NB4 (cell line): ENCODE measurements at regions not wholly inside any gene's neighbourhood (a gene's known extent, or its start where the extent isn't known, plus 50 kb on each side); places are given as distances from the start of the nearest gene placed in this dataset.

Experiments used
- MYC ChIP-seq: IDR thresholded peaks from 2 replicates; pipeline ENCODE4 v1.6.1; 2011; ENCODE audit warnings: low read depth, low read length
- TF ChIP-seq, protein P1 (sequence below): IDR thresholded peaks from one replicate; pipeline ENCODE4 v1.5.1; 2012; ENCODE audit warnings: low read depth, low read length

- TF ChIP-seq, protein P1, sequence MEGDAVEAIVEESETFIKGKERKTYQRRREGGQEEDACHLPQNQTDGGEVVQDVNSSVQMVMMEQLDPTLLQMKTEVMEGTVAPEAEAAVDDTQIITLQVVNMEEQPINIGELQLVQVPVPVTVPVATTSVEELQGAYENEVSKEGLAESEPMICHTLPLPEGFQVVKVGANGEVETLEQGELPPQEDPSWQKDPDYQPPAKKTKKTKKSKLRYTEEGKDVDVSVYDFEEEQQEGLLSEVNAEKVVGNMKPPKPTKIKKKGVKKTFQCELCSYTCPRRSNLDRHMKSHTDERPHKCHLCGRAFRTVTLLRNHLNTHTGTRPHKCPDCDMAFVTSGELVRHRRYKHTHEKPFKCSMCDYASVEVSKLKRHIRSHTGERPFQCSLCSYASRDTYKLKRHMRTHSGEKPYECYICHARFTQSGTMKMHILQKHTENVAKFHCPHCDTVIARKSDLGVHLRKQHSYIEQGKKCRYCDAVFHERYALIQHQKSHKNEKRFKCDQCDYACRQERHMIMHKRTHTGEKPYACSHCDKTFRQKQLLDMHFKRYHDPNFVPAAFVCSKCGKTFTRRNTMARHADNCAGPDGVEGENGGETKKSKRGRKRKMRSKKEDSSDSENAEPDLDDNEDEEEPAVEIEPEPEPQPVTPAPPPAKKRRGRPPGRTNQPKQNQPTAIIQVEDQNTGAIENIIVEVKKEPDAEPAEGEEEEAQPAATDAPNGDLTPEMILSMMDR = no peak
- no peak for TF ChIP-seq MYC
Measured at GRCh38 chr3:176632925-176633324, 564.4 kb downstream of the TBL1XR1 start.
